ENCODE measurements at regions not wholly inside any gene's neighbourhood (a gene's known extent, or its start where the extent isn't known, plus 50 kb on each side); places are given as distances from the start of the nearest gene placed in this dataset.

DNA sequence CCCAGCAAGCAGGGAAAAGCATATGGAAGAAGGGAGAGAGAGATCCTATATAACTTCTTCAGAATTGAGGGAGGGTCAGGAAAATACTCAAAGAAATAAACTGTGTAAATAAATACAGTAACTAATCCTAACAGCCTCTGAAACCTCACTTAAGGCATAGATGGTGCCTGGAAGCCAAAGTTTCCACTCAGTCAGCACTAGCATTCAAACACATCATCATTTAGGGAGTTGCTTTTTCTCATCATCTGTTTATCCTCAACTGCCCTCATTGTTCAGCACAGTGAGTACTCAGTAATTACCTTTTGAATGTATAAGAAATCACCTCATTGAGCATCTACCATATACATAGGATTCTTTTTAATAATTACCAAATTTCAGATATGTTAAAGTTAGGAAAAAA is 262.9 kb downstream of the C1D start:
- H3K4me2 ChIP-seq (ENCODE audit: low read depth, low read length, poor library complexity, severe bottlenecking) = no peak overlapping the region
- TF ChIP-seq, protein P1, sequence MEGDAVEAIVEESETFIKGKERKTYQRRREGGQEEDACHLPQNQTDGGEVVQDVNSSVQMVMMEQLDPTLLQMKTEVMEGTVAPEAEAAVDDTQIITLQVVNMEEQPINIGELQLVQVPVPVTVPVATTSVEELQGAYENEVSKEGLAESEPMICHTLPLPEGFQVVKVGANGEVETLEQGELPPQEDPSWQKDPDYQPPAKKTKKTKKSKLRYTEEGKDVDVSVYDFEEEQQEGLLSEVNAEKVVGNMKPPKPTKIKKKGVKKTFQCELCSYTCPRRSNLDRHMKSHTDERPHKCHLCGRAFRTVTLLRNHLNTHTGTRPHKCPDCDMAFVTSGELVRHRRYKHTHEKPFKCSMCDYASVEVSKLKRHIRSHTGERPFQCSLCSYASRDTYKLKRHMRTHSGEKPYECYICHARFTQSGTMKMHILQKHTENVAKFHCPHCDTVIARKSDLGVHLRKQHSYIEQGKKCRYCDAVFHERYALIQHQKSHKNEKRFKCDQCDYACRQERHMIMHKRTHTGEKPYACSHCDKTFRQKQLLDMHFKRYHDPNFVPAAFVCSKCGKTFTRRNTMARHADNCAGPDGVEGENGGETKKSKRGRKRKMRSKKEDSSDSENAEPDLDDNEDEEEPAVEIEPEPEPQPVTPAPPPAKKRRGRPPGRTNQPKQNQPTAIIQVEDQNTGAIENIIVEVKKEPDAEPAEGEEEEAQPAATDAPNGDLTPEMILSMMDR (conservative IDR thresholded peaks at IDR 0.05; ENCODE audit: low read length) = no peak
- no peak for TF ChIP-seq EZH2phosphoT487 (IDR thresholded peaks at IDR 0.05; ENCODE audit: borderline replicate concordance)
- no peak overlapping the region for H3K9ac ChIP-seq (ENCODE audit: low read depth, low read length, poor library complexity, severe bottlenecking)
- H3K79me2 ChIP-seq (ENCODE audit: insufficient read depth, low read length) = no peaks in the 10 kb centered on the region
- no peak overlapping the region for H3K4me3 ChIP-seq (ENCODE audit: low read length, poor library complexity, severe bottlenecking)
- no peaks in the 10 kb centered on the region for H3F3A ChIP-seq (ENCODE audit: low read depth)
- no peaks in the 10 kb centered on the region for H3K36me3 ChIP-seq (ENCODE audit: insufficient read depth, low read length)
- no peaks in the 10 kb centered on the region for H3K27me3 ChIP-seq (ENCODE audit: insufficient read depth, low read length, poor library complexity, severe bottlenecking)
- H2AFZ ChIP-seq (ENCODE audit: low read length) = no peak overlapping the region
- no peaks in the 10 kb centered on the region for H3K9me3 ChIP-seq (ENCODE audit: insufficient read depth, low read depth, low read length)
- H4K20me1 ChIP-seq (ENCODE audit: insufficient read depth, low read length, poor library complexity, severe bottlenecking) = no peaks in the 10 kb centered on the region
- H3K9me2 ChIP-seq (replicated peaks; ENCODE audit: low read depth, low read length) = no peaks in the 10 kb centered on the region
- no peaks in the 10 kb centered on the region for H3K4me1 ChIP-seq (ENCODE audit: insufficient read depth, low read length, poor library complexity, severe bottlenecking)

DNA sequence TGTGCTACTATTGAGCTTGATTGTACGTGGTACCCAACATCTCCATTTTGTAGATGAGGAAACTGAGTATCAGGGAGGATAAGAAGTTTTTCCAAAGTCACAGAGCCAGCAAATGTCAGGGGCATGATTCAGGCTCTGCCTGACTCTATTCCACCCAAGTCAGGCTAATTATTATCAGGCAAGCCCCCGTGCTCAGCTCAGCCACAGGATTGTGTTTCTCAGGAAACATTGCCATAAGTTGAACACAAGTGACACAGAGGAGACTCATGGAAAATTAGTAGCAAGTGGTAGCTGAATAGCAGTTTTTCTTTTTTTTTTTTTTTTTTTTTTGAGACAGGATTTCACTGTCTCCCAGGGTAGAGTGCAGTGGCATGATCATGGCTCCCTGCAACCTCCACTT is 260.5 kb downstream of the C1D start:
- H3K4me3 ChIP-seq (ENCODE audit: low read length, poor library complexity, severe bottlenecking) = no peak overlapping the region
- H3K9me2 ChIP-seq (replicated peaks; ENCODE audit: low read depth, low read length) = no peaks in the 10 kb centered on the region
- TF ChIP-seq EZH2phosphoT487 (IDR thresholded peaks at IDR 0.05; ENCODE audit: borderline replicate concordance) = no peak
- TF ChIP-seq, protein P1 (conservative IDR thresholded peaks at IDR 0.05; ENCODE audit: low read length) = no peak
- H3K4me2 ChIP-seq (ENCODE audit: low read depth, low read length, poor library complexity, severe bottlenecking) = no peak overlapping the region
- H3K79me2 ChIP-seq (ENCODE audit: insufficient read depth, low read length) = no peaks in the 10 kb centered on the region
- H3K9me3 ChIP-seq (ENCODE audit: insufficient read depth, low read depth, low read length) = no peaks in the 10 kb centered on the region
- no peaks in the 10 kb centered on the region for H3K4me1 ChIP-seq (ENCODE audit: insufficient read depth, low read length, poor library complexity, severe bottlenecking)
- no peak overlapping the region for H2AFZ ChIP-seq (ENCODE audit: low read length)
- no peaks in the 10 kb centered on the region for H4K20me1 ChIP-seq (ENCODE audit: insufficient read depth, low read length, poor library complexity, severe bottlenecking)
- no peak overlapping the region for H3K9ac ChIP-seq (ENCODE audit: low read depth, low read length, poor library complexity, severe bottlenecking)
- no peaks in the 10 kb centered on the region for H3K36me3 ChIP-seq (ENCODE audit: insufficient read depth, low read length)
- H3K27me3 ChIP-seq (ENCODE audit: insufficient read depth, low read length, poor library complexity, severe bottlenecking) = no peaks in the 10 kb centered on the region
- H3F3A ChIP-seq (ENCODE audit: low read depth) = no peaks in the 10 kb centered on the region

DNA sequence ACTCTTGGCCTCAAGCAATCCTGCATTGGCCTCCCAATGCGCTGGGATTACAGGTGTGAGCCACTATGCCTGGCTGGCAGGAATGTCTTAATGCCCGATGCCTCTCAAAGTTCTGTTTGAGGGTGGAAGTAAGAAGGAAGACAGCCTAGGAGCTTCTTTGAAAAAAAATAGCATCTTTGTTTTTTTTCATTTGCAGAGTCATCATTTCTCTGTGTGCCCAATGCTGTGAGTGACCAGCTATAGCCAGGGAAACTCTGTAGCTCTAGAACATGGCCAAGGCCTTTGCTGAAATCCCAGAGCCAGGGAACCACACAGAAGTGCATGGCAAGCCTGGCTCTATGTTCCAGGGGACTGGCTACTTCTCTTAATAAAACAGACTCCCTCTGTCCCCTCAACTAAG is 260.0 kb downstream of the C1D start:
- Histone ChIP-seq H3K9me3 (ENCODE audit: insufficient read depth, low read depth, low read length) (no peaks in the 10 kb centered on the region), H3K27me3 (ENCODE audit: insufficient read depth, low read length, poor library complexity, severe bottlenecking) (no peaks in the 10 kb centered on the region), H3K4me2 (ENCODE audit: low read depth, low read length, poor library complexity, severe bottlenecking) (no peak overlapping the region), H4K20me1 (ENCODE audit: insufficient read depth, low read length, poor library complexity, severe bottlenecking) (no peaks in the 10 kb centered on the region), H2AFZ (ENCODE audit: low read length) (no peak overlapping the region), H3K4me3 (ENCODE audit: low read length, poor library complexity, severe bottlenecking) (no peak overlapping the region), H3K9ac (ENCODE audit: low read depth, low read length, poor library complexity, severe bottlenecking) (no peak overlapping the region), H3K4me1 (ENCODE audit: insufficient read depth, low read length, poor library complexity, severe bottlenecking) (no peaks in the 10 kb centered on the region), H3K36me3 (ENCODE audit: insufficient read depth, low read length) (no peaks in the 10 kb centered on the region), H3F3A (ENCODE audit: low read depth) (no peaks in the 10 kb centered on the region), H3K79me2 (ENCODE audit: insufficient read depth, low read length) (no peaks in the 10 kb centered on the region), H3K9me2 (replicated peaks; ENCODE audit: low read depth, low read length) (no peaks in the 10 kb centered on the region)
- TF ChIP-seq, protein P1 (conservative IDR thresholded peaks at IDR 0.05; ENCODE audit: low read length) = no peak
- no peak for TF ChIP-seq EZH2phosphoT487 (IDR thresholded peaks at IDR 0.05; ENCODE audit: borderline replicate concordance)
